ENCODE measurements at regions not wholly inside any gene's neighbourhood (a gene's known extent, or its start where the extent isn't known, plus 50 kb on each side); places are given as distances from the start of the nearest gene placed in this dataset.

DNA sequence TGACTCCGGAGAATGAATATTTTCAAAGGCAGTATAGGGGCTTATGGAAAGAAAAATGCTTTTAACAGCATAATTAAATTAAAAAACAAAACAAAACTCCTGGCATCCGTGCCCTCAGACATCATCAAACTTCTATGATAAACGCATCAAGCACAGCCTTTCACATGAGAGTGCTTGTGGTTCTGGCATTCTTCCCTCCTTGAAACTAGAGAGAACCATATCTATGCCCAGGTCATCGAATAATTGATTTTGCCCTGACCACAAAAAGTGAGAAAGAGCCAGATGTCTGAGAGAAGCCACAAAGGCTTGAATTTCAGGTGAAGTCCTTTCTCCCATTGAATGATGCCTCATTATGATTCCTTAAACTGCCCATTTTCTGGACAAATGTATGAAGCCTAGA lies 286.8 kb downstream of the CBLL2 start:
- no peak overlapping the region for H3K23ac ChIP-seq (ENCODE audit: insufficient read length, low read depth, low read length)
- H3K14ac ChIP-seq (ENCODE audit: insufficient read depth, low read length), result no peak overlapping the region
- no peaks in the 10 kb centered on the region for H3K79me1 ChIP-seq (ENCODE audit: insufficient read depth, low read depth, low read length, poor library complexity, severe bottlenecking)
- TF ChIP-seq, protein P1, sequence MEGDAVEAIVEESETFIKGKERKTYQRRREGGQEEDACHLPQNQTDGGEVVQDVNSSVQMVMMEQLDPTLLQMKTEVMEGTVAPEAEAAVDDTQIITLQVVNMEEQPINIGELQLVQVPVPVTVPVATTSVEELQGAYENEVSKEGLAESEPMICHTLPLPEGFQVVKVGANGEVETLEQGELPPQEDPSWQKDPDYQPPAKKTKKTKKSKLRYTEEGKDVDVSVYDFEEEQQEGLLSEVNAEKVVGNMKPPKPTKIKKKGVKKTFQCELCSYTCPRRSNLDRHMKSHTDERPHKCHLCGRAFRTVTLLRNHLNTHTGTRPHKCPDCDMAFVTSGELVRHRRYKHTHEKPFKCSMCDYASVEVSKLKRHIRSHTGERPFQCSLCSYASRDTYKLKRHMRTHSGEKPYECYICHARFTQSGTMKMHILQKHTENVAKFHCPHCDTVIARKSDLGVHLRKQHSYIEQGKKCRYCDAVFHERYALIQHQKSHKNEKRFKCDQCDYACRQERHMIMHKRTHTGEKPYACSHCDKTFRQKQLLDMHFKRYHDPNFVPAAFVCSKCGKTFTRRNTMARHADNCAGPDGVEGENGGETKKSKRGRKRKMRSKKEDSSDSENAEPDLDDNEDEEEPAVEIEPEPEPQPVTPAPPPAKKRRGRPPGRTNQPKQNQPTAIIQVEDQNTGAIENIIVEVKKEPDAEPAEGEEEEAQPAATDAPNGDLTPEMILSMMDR (conservative IDR thresholded peaks at IDR 0.05), result no peak
- DNase-seq, result no peak
- Mint-ChIP-seq H3K4me1 (no peaks in the 10 kb centered on the region), H3K27me3 (ENCODE audit: low read depth) (no peaks in the 10 kb centered on the region), H3K4me3 (no peak overlapping the region), H3K36me3 (ENCODE audit: insufficient read depth in 1 of 3, low read depth in 3 of 3) (no peaks in the 10 kb centered on the region; a peak in 1 of 7 replicates), H3K27ac (no peak overlapping the region; a peak in 1 of 7 replicates), H3K9me3 (peaks cover 8 to 38% of the 10 kb centered on the region in 2 experiments; a peak in 4 of 5 replicates)
- no CpG with 5 or more reads among the region's 4 CpGs for WGBS (ENCODE audit: extremely low coverage, insufficient read length, low lambda C conversion rate)
- no peak overlapping the region for H3K27ac ChIP-seq (ENCODE audit: insufficient read length, low read depth, low read length)
- H3K9me3 ChIP-seq (ENCODE audit: control insufficient read depth, low read depth, low read length), result no peaks in the 10 kb centered on the region
- no peak overlapping the region for H3T11ph ChIP-seq (ENCODE audit: low read length)
- no peak overlapping the region for H3K4ac ChIP-seq (ENCODE audit: low read depth, low read length)
- no peaks in the 10 kb centered on the region for H4K20me1 ChIP-seq (ENCODE audit: control insufficient read depth, insufficient read depth, insufficient read length)
- H3K4me2 ChIP-seq (ENCODE audit: insufficient read depth, insufficient read length, low read length), result no peak overlapping the region
- no peak overlapping the region for H2AK5ac ChIP-seq (ENCODE audit: insufficient read length, low read length)
- no peak overlapping the region for H2BK15ac ChIP-seq (ENCODE audit: low read depth, low read length)
- H3K79me2 ChIP-seq (ENCODE audit: insufficient read depth, low read length), result no peaks in the 10 kb centered on the region
- H4K5ac ChIP-seq (ENCODE audit: insufficient read length, low read depth, low read length), result no peak overlapping the region
- no peak overlapping the region for H3K18ac ChIP-seq (ENCODE audit: insufficient read length, low read depth, low read length)
- no peak overlapping the region for H2BK20ac ChIP-seq (ENCODE audit: low read depth, low read length, poor library complexity, severe bottlenecking)
- no peak overlapping the region for H3K56ac ChIP-seq (ENCODE audit: insufficient read length, low read depth, low read length)
- H2BK120ac ChIP-seq (ENCODE audit: low read depth, low read length, poor library complexity, severe bottlenecking), result no peak overlapping the region
- no peaks in the 10 kb centered on the region for H3K4me1 ChIP-seq (ENCODE audit: insufficient read depth, low read length)
- H4K8ac ChIP-seq (replicated peaks; ENCODE audit: insufficient read length, low read depth, low read length), result no peak overlapping the region
- H3K27me3 ChIP-seq (ENCODE audit: insufficient read depth, low read length), result no peaks in the 10 kb centered on the region
- no peaks in the 10 kb centered on the region for H3K23me2 ChIP-seq (ENCODE audit: insufficient read length, low read depth, low read length, poor library complexity, severe bottlenecking)
- no peak overlapping the region for H2BK5ac ChIP-seq (ENCODE audit: insufficient read length, low read length)
- H2BK12ac ChIP-seq (ENCODE audit: insufficient read length, low read depth, low read length), result no peak overlapping the region
- no peak overlapping the region for H3K9ac ChIP-seq (ENCODE audit: extremely low read depth, insufficient read length, low read length)
- no peak overlapping the region for H4K91ac ChIP-seq (ENCODE audit: insufficient read length, low read depth, low read length)
- no peak overlapping the region for H2AFZ ChIP-seq (ENCODE audit: low read length)
